DOHH2 (cell line): ENCODE measurements at regions not wholly inside any gene's neighbourhood (a gene's known extent, or its start where the extent isn't known, plus 50 kb on each side); places are given as distances from the start of the nearest gene placed in this dataset.

Experiments
- H3F3A ChIP-seq: fragments of 200-600 bp; sonication (generic), shearing (Covaris generic); 2 replicates; pipeline ENCODE4 v1.6.0; 2016; ENCODE audit warnings: antibody characterized with exemption, mild to moderate bottlenecking; ENCODE audit not compliant: control insufficient read depth, insufficient read depth
- H3K27ac ChIP-seq: fragments of 200-600 bp; sonication (generic); 2 replicates; pipeline ENCODE4 v1.5.1; 2014; ENCODE audit warnings: low read depth, mild to moderate bottlenecking, low read length, moderate library complexity
- H3K27me3 ChIP-seq: fragments of 200-600 bp; sonication (generic); 2 replicates; pipeline ENCODE4 v1.6.1; 2014; ENCODE audit warnings: mild to moderate bottlenecking, low read length, mixed read lengths; ENCODE audit not compliant: control insufficient read depth
- H3K36me3 ChIP-seq: fragments of 200-600 bp; sonication (generic); 2 replicates; pipeline ENCODE4 v1.6.1; 2014; ENCODE audit warnings: mild to moderate bottlenecking, low read length, moderate library complexity, mixed read lengths; ENCODE audit not compliant: control insufficient read depth
- H3K4me1 ChIP-seq: fragments of 200-600 bp; sonication (generic); 2 replicates; pipeline ENCODE4 v1.6.1; 2014; ENCODE audit warnings: mild to moderate bottlenecking, low read length, mixed read lengths; ENCODE audit not compliant: control insufficient read depth
- H3K4me2 ChIP-seq: fragments of 200-600 bp; sonication (generic); 2 replicates; pipeline ENCODE4 v1.6.0; 2014; ENCODE audit warnings: mild to moderate bottlenecking, low read length, moderate library complexity
- H3K4me3 ChIP-seq: fragments of 200-600 bp; sonication (generic); 2 replicates; pipeline ENCODE4 v1.5.1; 2014; ENCODE audit warnings: mild to moderate bottlenecking, low read length, mixed read lengths
- H3K79me2 ChIP-seq: fragments of 200-600 bp; sonication (generic); 2 replicates; pipeline ENCODE4 v1.6.1; 2014; ENCODE audit warnings: mild to moderate bottlenecking, low read length, mixed read lengths; ENCODE audit not compliant: control insufficient read depth
- H3K9me2 ChIP-seq: fragments of 200-600 bp; sonication (generic); replicated peaks from 2 replicates; pipeline ENCODE4 v1.6.1; 2014; ENCODE audit warnings: mild to moderate bottlenecking, low read length, mixed read lengths; ENCODE audit not compliant: control insufficient read depth
- H3K9me3 ChIP-seq: fragments of 200-600 bp; sonication (generic); 2 replicates; pipeline ENCODE4 v1.6.1; 2014; ENCODE audit warnings: antibody characterized with exemption, low read length, mixed read lengths; ENCODE audit not compliant: control insufficient read depth, insufficient read depth
- H4K20me1 ChIP-seq: fragments of 200-600 bp; sonication (generic); 2 replicates; pipeline ENCODE4 v1.6.0; 2014; ENCODE audit warnings: low read depth, mild to moderate bottlenecking, antibody characterized with exemption, low read length, moderate library complexity; ENCODE audit not compliant: control insufficient read depth, insufficient read depth
- CTCF ChIP-seq: fragments of 200-600 bp; sonication (generic); IDR thresholded peaks from one replicate; pipeline ENCODE4 v1.5.1; 2014; ENCODE audit warnings: antibody characterized with exemption, mild to moderate bottlenecking, low read depth, low read length; ENCODE audit not compliant: poor library complexity, severe bottlenecking
- EZH2phosphoT487 ChIP-seq: fragments of 200-600 bp; sonication (generic); IDR thresholded peaks from 2 replicates; pipeline ENCODE4 v1.6.1; 2017; ENCODE audit warnings: borderline replicate concordance, mild to moderate bottlenecking, antibody characterized with exemption, low read length, moderate library complexity, mixed read lengths

- no peaks in the 10 kb centered on the region for H3K9me2 ChIP-seq
- H3K27me3 ChIP-seq: no peaks in the 10 kb centered on the region
- TF ChIP-seq CTCF (no peak), EZH2phosphoT487 (no peak)
- H4K20me1 ChIP-seq: no peaks in the 10 kb centered on the region
- no peak overlapping the region for H3K4me3 ChIP-seq
- no peaks in the 10 kb centered on the region for H3K79me2 ChIP-seq
- H3K36me3 ChIP-seq: no peaks in the 10 kb centered on the region
- no peaks in the 10 kb centered on the region for H3F3A ChIP-seq
- H3K27ac ChIP-seq: no peak overlapping the region
- H3K4me1 ChIP-seq: no peaks in the 10 kb centered on the region
- no peak overlapping the region for H3K4me2 ChIP-seq
- 0 out of 2 replicates have a peak, but pooled peaks cover 1% of the 10 kb centered on the region for H3K9me3 ChIP-seq
Observed at GRCh38 chr13:97798171-97798821, 155.2 kb upstream of the IPO5 start.

- Histone ChIP-seq H3K27ac (no peak overlapping the region), H4K20me1 (no peaks in the 10 kb centered on the region), H3K9me3 (no peaks in the 10 kb centered on the region), H3K4me3 (no peak overlapping the region), H3K36me3 (no peaks in the 10 kb centered on the region), H3K4me1 (no peaks in the 10 kb centered on the region), H3K27me3 (no peaks in the 10 kb centered on the region), H3F3A (no peaks in the 10 kb centered on the region), H3K4me2 (no peak overlapping the region), H3K79me2 (no peaks in the 10 kb centered on the region), H3K9me2 (no peaks in the 10 kb centered on the region)
- no peak for TF ChIP-seq CTCF
- TF ChIP-seq EZH2phosphoT487: no peak
Observed at GRCh38 chr13:97798836-97799235, 154.6 kb upstream of the IPO5 start.

DNA sequence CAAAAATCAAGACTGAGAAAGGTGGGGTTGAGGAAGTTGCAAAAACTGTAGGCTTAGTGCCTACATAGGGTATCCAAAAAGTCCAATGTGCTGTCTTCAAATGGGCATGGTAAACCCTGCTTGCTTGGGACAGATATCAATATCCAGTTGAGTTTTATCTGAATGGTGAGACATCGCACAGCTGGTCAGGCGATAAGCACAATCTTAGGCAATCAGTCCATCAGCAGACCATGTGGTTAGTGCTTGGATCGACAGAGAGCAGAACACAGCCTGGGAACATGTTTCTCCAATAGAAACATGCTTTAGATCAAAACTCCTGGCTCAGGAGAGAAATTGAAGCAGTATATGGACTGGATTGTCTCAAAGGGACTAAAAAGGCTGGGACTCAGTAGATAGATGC, 151.3 kb upstream of the IPO5 start:
- Histone ChIP-seq H4K20me1 (no peaks in the 10 kb centered on the region), H3K79me2 (no peaks in the 10 kb centered on the region), H3F3A (no peaks in the 10 kb centered on the region), H3K4me2 (no peak overlapping the region), H3K9me2 (no peaks in the 10 kb centered on the region), H3K27ac (no peak overlapping the region), H3K27me3 (no peaks in the 10 kb centered on the region), H3K36me3 (no peaks in the 10 kb centered on the region), H3K9me3 (no peaks in the 10 kb centered on the region), H3K4me3 (no peak overlapping the region), H3K4me1 (no peaks in the 10 kb centered on the region)
- no peak for TF ChIP-seq CTCF
- TF ChIP-seq EZH2phosphoT487: no peak
